OCI-LY7 (cell line): ENCODE measurements at regions not wholly inside any gene's neighbourhood (a gene's known extent, or its start where the extent isn't known, plus 50 kb on each side); places are given as distances from the start of the nearest gene placed in this dataset.

ENCODE experiments used
- BruUV-seq: library from RNA; stranded (reverse); fragments of 400-500 nt; replicated peaks from 2 replicates; lab custom pipeline; 2021; lab: Mats Ljungman, UMichigan
- CTCF ChIA-PET: fragments of 300-600 bp; sonication (Branson Sonifier 250); formaldehyde crosslinking; loops from one replicate; lab custom pipeline; 2022; ENCODE audit warnings: antibody characterized with exemption; ENCODE audit not compliant: unreplicated experiment; lab: Charles Lee
- POLR2A ChIA-PET: fragments of 300-600 bp; sonication (Branson Sonifier 250); formaldehyde crosslinking; loops from one replicate; lab custom pipeline; 2022; ENCODE audit warnings: antibody characterized with exemption; lab: Charles Lee
- DNase-seq: peaks from one replicate; pipeline ENCODE4 v3.0.0-alpha.2; 2015; ENCODE audit warnings: low spot score
- H2AFZ ChIP-seq: fragments of 200-600 bp; sonication (generic), shearing (Covaris generic); 2 replicates; pipeline ENCODE4 v1.6.1; 2014; ENCODE audit warnings: mild to moderate bottlenecking, antibody characterized with exemption, low read length, moderate library complexity
- H3K27ac ChIP-seq: fragments of 200-600 bp; sonication (generic); 2 replicates; pipeline ENCODE4 v1.5.1; 2014; ENCODE audit warnings: mixed run types, low read depth, mild to moderate bottlenecking, moderate library complexity, low read length, inconsistent platforms; ENCODE audit not compliant: poor library complexity, severe bottlenecking
- H3K36me3 ChIP-seq: fragments of 200-600 bp; sonication (generic); 2 replicates; pipeline ENCODE4 v1.6.1; 2014; ENCODE audit warnings: mild to moderate bottlenecking, antibody characterized with exemption, low read length, moderate library complexity, mixed read lengths; ENCODE audit not compliant: insufficient read depth
- H3K4me1 ChIP-seq: fragments of 200-600 bp; sonication (generic); 2 replicates; pipeline ENCODE4 v1.5.1; 2014; ENCODE audit warnings: mild to moderate bottlenecking, low read length; ENCODE audit not compliant: insufficient read depth, poor library complexity, severe bottlenecking
- H3K4me2 ChIP-seq: fragments of 200-600 bp; sonication (generic); 2 replicates; pipeline ENCODE4 v1.6.1; 2014; ENCODE audit warnings: mild to moderate bottlenecking, low read length
- H3K4me3 ChIP-seq: fragments of 200-600 bp; sonication (generic); 2 replicates; pipeline ENCODE4 v1.5.1; 2014; ENCODE audit warnings: mild to moderate bottlenecking, low read depth, low read length; ENCODE audit not compliant: poor library complexity, severe bottlenecking
- H3K79me2 ChIP-seq: fragments of 200-600 bp; sonication (generic); 2 replicates; pipeline ENCODE4 v1.6.1; 2016; ENCODE audit warnings: low read depth, mild to moderate bottlenecking, low read length, moderate library complexity, mixed read lengths; ENCODE audit not compliant: insufficient read depth
- H3K9me2 ChIP-seq: fragments of 200-600 bp; sonication (generic); 2 replicates; pipeline ENCODE4 v1.6.1; 2016; ENCODE audit warnings: mild to moderate bottlenecking, low read length, mixed read lengths; ENCODE audit not compliant: insufficient read depth
- H3K9me3 ChIP-seq: fragments of 200-600 bp; sonication (generic); 2 replicates; pipeline ENCODE4 v1.6.1; 2014; ENCODE audit warnings: mild to moderate bottlenecking, mixed run types, low read length, mixed read lengths
- H4K20me1 ChIP-seq: fragments of 200-600 bp; sonication (generic); 2 replicates; pipeline ENCODE4 v1.6.1; 2014; ENCODE audit warnings: mild to moderate bottlenecking, antibody characterized with exemption, low read length, moderate library complexity, mixed read lengths; ENCODE audit not compliant: insufficient read depth
- CTCF ChIP-seq: fragments of 200-600 bp; sonication (generic); conservative IDR thresholded peaks from 2 replicates; pipeline ENCODE4 v1.5.1; 2014; ENCODE audit warnings: mild to moderate bottlenecking, antibody characterized with exemption, low read length, moderate library complexity, mixed read lengths
- EZH2phosphoT487 ChIP-seq: fragments of 200-600 bp; sonication (generic); IDR thresholded peaks from 2 replicates; pipeline ENCODE4 v1.6.1; 2018; ENCODE audit warnings: low read depth, borderline replicate concordance, mild to moderate bottlenecking, mixed run types, antibody characterized with exemption, low read length, moderate library complexity, mixed read lengths
- intact Hi-C: fragments of 100-400 bp; cut with micrococcal nuclease; formaldehyde crosslinking; loops from one replicate; pipeline ENCODE4 v1.10.0; 2022; ENCODE audit not compliant: unreplicated experiment

- H3K36me3 ChIP-seq = no peaks in the 10 kb centered on the region
- ChIA-PET POLR2A (no interaction called here), CTCF (no interaction called here)
- TF ChIP-seq EZH2phosphoT487 (no peak), CTCF (no peak)
- BruUV-seq = no TSS peak
- intact Hi-C loops = no loop called here
- H3K9me2 ChIP-seq = no peaks in the 10 kb centered on the region
- no peak overlapping the region for H2AFZ ChIP-seq
- H3K4me1 ChIP-seq = no peaks in the 10 kb centered on the region
- H3K27ac ChIP-seq = no peak overlapping the region
- no peaks in the 10 kb centered on the region for H3K79me2 ChIP-seq
- H4K20me1 ChIP-seq = no peaks in the 10 kb centered on the region
- no peaks in the 10 kb centered on the region for H3K9me3 ChIP-seq
- no peak for DNase-seq
- H3K4me2 ChIP-seq = no peak overlapping the region
- H3K4me3 ChIP-seq = no peak overlapping the region
These were observed 164.1 kb upstream of the NPY start for GRCh38 chr7:24119852-24120251.

GRCh38 chr7:24123076-24123475 is 160.9 kb upstream of the NPY start:
- no peak overlapping the region for H2AFZ ChIP-seq
- H3K4me3 ChIP-seq = no peak overlapping the region
- DNase-seq = no peak
- no peak for TF ChIP-seq EZH2phosphoT487
- TF ChIP-seq CTCF = no peak
- no peak overlapping the region for H3K4me2 ChIP-seq
- H3K36me3 ChIP-seq = no peaks in the 10 kb centered on the region
- ChIA-PET POLR2A (no interaction called here), CTCF (no interaction called here)
- intact Hi-C loops = no loop called here
- no peaks in the 10 kb centered on the region for H3K9me3 ChIP-seq
- H3K9me2 ChIP-seq = no peaks in the 10 kb centered on the region
- H3K79me2 ChIP-seq = no peaks in the 10 kb centered on the region
- no peak overlapping the region for H3K27ac ChIP-seq
- no peaks in the 10 kb centered on the region for H3K4me1 ChIP-seq
- H4K20me1 ChIP-seq = no peaks in the 10 kb centered on the region
- no TSS peak for BruUV-seq

GRCh38 chr7:24125765-24126164 is 158.2 kb upstream of the NPY start:
- Histone ChIP-seq H2AFZ (no peak overlapping the region), H3K4me3 (no peak overlapping the region), H3K27ac (no peak overlapping the region), H3K79me2 (no peaks in the 10 kb centered on the region), H3K4me1 (no peaks in the 10 kb centered on the region), H3K9me2 (no peaks in the 10 kb centered on the region), H4K20me1 (no peaks in the 10 kb centered on the region), H3K9me3 (no peaks in the 10 kb centered on the region), H3K36me3 (no peaks in the 10 kb centered on the region), H3K4me2 (no peak overlapping the region)
- no TSS peak for BruUV-seq
- TF ChIP-seq CTCF = no peak
- TF ChIP-seq EZH2phosphoT487 = no peak
- POLR2A ChIA-PET = no interaction called here
- DNase-seq = no peak
- intact Hi-C loops = no loop called here
- CTCF ChIA-PET = no interaction called here
